ENCODE measurements at regions not wholly inside any gene's neighbourhood (a gene's known extent, or its start where the extent isn't known, plus 50 kb on each side); places are given as distances from the start of the nearest gene placed in this dataset.

DNA sequence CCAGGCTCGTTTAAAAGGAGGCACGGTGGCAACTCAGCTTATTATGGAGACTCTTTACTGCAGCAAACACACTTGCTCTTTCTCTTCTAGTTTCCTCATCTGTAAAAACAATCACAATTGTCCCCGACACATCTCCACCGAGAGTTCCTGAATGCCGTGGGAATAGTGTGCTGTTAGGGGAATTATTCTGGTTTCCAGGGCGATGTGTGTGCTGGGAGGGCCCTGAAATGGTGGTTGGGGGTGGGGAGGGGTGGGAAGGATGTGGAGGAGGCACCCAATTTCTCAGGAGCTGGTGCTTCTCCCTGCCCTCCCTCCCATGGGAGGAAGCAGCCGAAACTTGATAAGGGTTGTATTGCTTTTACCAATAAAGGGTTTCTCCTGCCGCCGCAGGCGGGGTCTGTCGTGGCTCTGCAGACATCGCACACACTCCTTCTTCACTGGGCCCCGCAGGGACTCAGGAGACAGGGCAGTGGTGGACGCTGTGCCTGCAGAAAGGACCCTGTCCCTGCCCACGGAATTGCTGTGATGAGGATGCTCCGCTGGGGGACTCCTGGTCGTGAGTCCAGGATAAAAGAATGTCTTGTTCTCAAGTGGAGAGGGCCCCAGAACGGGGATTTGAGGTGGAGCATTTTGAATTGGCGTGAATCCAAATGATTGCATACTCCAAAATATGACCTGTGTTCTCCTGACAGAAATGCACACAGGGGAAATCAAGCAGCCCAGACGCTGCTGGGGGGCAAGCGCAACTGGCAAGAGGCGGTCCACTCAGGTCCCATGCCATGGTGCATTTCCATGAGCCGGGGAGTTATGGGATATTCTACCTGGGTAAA is 119.2 kb downstream of the ACKR3 start:
- TF ChIP-seq POLR2AphosphoS5 (IDR thresholded peaks at IDR 0.05; ENCODE audit: low read depth, low read length) (no peak), SPI1 (IDR thresholded peaks at IDR 0.05; ENCODE audit: low read depth, low read length) (no peak), POLR2A (IDR thresholded peaks at IDR 0.05; ENCODE audit: low read depth, low read length) (no peak), POU2F2 (IDR thresholded peaks at IDR 0.05; ENCODE audit: low read depth, low read length) (no peak), TAF1 (IDR thresholded peaks at IDR 0.05; ENCODE audit: low read depth, low read length) (no peak), PAX5 (IDR thresholded peaks at IDR 0.05; ENCODE audit: insufficient read depth, low read length, severe bottlenecking) (no peak)
